ENCODE measurements at regions not wholly inside any gene's neighbourhood (a gene's known extent, or its start where the extent isn't known, plus 50 kb on each side); places are given as distances from the start of the nearest gene placed in this dataset.

GRCh38 chr11:86193297-86194095 lies 51.1 kb upstream of the EED start:
- H3K4me1 ChIP-seq (ENCODE audit: insufficient read depth, low read length, poor library complexity, severe bottlenecking): peaks cover 23% of the 10 kb centered on the region
- POLR2A ChIA-PET: interaction anchor here (0.6 to 3.3 kb wide), 21 partner anchors 9 to 1523 kb away, joined by 3 to 22 read pairs (median 4); partner anchors contain the start of gene PICALM
- peak overlapping the region; percentile 92 for H3K4me2 ChIP-seq (ENCODE audit: low read length)
- no TSS peak for BruUV-seq (replicated peaks)
- peak; percentile 87 for DNase-seq (ENCODE audit: low spot score)
- H3K9me2 ChIP-seq (ENCODE audit: insufficient read depth, low read length): no peaks in the 10 kb centered on the region
- intact Hi-C loops (cut with micrococcal nuclease; ENCODE audit: unreplicated experiment): loop anchor here (1.0 to 2.0 kb wide), 3 partner anchors 125 to 339 kb away; partner anchors contain the start of genes CCDC83 and PICALM
- peak; percentile 97 for TF ChIP-seq CTCF (conservative IDR thresholded peaks at IDR 0.05; ENCODE audit: low read length)
- no peak for TF ChIP-seq EZH2phosphoT487 (IDR thresholded peaks at IDR 0.05; ENCODE audit: borderline replicate concordance, low read depth, low read length)
- H3K36me3 ChIP-seq (ENCODE audit: insufficient read depth, low read length): no peaks in the 10 kb centered on the region
- CTCF ChIA-PET (ENCODE audit: unreplicated experiment): interaction anchor here (0.6 to 2.1 kb wide), 12 partner anchors 9 to 338 kb away, joined by 3 to 18 read pairs (median 4); partner anchors contain the start of genes CCDC83 and PICALM
- peak overlapping the region; percentile 99 for H2AFZ ChIP-seq (ENCODE audit: low read length)
- H4K20me1 ChIP-seq (ENCODE audit: insufficient read depth, low read length): no peaks in the 10 kb centered on the region
- H3K27ac ChIP-seq (ENCODE audit: low read depth, low read length, poor library complexity, severe bottlenecking): peak overlapping the region; percentile 76
- peak overlapping the region; percentile 62 for H3K4me3 ChIP-seq (ENCODE audit: low read depth, low read length, poor library complexity, severe bottlenecking)
- no peaks in the 10 kb centered on the region for H3K9me3 ChIP-seq (ENCODE audit: low read length)
- H3K79me2 ChIP-seq (ENCODE audit: insufficient read depth, low read depth, low read length): no peaks in the 10 kb centered on the region

GRCh38 chr11:86192519-86193257 lies 51.9 kb upstream of the EED start:
- POLR2A ChIA-PET: interaction anchor here (0.6 to 3.3 kb wide), 15 partner anchors 9 to 1523 kb away, joined by 3 to 22 read pairs (median 4); partner anchors contain the start of gene PICALM
- Histone ChIP-seq H3K4me1 (ENCODE audit: insufficient read depth, low read length, poor library complexity, severe bottlenecking) (peaks cover 23% of the 10 kb centered on the region), H4K20me1 (ENCODE audit: insufficient read depth, low read length) (no peaks in the 10 kb centered on the region), H3K79me2 (ENCODE audit: insufficient read depth, low read depth, low read length) (no peaks in the 10 kb centered on the region), H2AFZ (ENCODE audit: low read length) (peak overlapping the region; percentile 99), H3K4me3 (ENCODE audit: low read depth, low read length, poor library complexity, severe bottlenecking) (peak overlapping the region; percentile 62), H3K4me2 (ENCODE audit: low read length) (peak overlapping the region; percentile 92), H3K27ac (ENCODE audit: low read depth, low read length, poor library complexity, severe bottlenecking) (peak overlapping the region; percentile 76), H3K9me2 (ENCODE audit: insufficient read depth, low read length) (no peaks in the 10 kb centered on the region), H3K9me3 (ENCODE audit: low read length) (no peaks in the 10 kb centered on the region), H3K36me3 (ENCODE audit: insufficient read depth, low read length) (no peaks in the 10 kb centered on the region)
- intact Hi-C loops (cut with micrococcal nuclease; ENCODE audit: unreplicated experiment): loop anchor here (1.0 to 2.0 kb wide), 3 partner anchors 124 to 338 kb away; partner anchors contain the start of genes CCDC83 and PICALM
- BruUV-seq (replicated peaks): TSS peak; percentile 83
- DNase-seq (ENCODE audit: low spot score): peak; percentile 30
- CTCF ChIA-PET (ENCODE audit: unreplicated experiment): interaction anchor here (0.6 to 2.1 kb wide), 8 partner anchors 10 to 337 kb away, joined by 3 to 15 read pairs (median 4); partner anchors contain the start of gene CCDC83
- no peak for TF ChIP-seq CTCF (conservative IDR thresholded peaks at IDR 0.05; ENCODE audit: low read length)

Measured in OCI-LY7 (cell line).